ENCODE measurements at regions not wholly inside any gene's neighbourhood (a gene's known extent, or its start where the extent isn't known, plus 50 kb on each side); places are given as distances from the start of the nearest gene placed in this dataset.

GRCh38 chr18:78321402-78321801, 658.2 kb upstream of the SALL3 start:
- TF ChIP-seq MYC (IDR thresholded peaks at IDR 0.05; ENCODE audit: low read depth, low read length) (no peak), POLR2A (IDR thresholded peaks at IDR 0.05; ENCODE audit: extremely low read depth, insufficient read length) (no peak), CTCF (IDR thresholded peaks at IDR 0.05; ENCODE audit: low read depth, low read length) (no peak), MAX (IDR thresholded peaks at IDR 0.05; ENCODE audit: low read depth, low read length) (no peak)
- no peak overlapping the region for H3K4me3 ChIP-seq (ENCODE audit: low read depth, low read length)
- no peak for DNase-seq (ENCODE audit: low read depth)

- DNase-seq (ENCODE audit: low read depth), result no peak
- TF ChIP-seq MAX (IDR thresholded peaks at IDR 0.05; ENCODE audit: low read depth, low read length) (no peak), POLR2A (IDR thresholded peaks at IDR 0.05; ENCODE audit: extremely low read depth, insufficient read length) (no peak), CTCF (IDR thresholded peaks at IDR 0.05; ENCODE audit: low read depth, low read length) (no peak), MYC (IDR thresholded peaks at IDR 0.05; ENCODE audit: low read depth, low read length) (no peak)
- H3K4me3 ChIP-seq (ENCODE audit: low read depth, low read length), result no peak overlapping the region
These were observed 656.0 kb upstream of the SALL3 start for GRCh38 chr18:78323453-78324197.

- DNase-seq (ENCODE audit: low read depth), result no peak
- no peak for TF ChIP-seq POLR2A (IDR thresholded peaks at IDR 0.05; ENCODE audit: extremely low read depth, insufficient read length)
- TF ChIP-seq CTCF (IDR thresholded peaks at IDR 0.05; ENCODE audit: low read depth, low read length), result no peak
- TF ChIP-seq MAX (IDR thresholded peaks at IDR 0.05; ENCODE audit: low read depth, low read length), result no peak
- no peak for TF ChIP-seq MYC (IDR thresholded peaks at IDR 0.05; ENCODE audit: low read depth, low read length)
- no peak overlapping the region for H3K4me3 ChIP-seq (ENCODE audit: low read depth, low read length)
These were observed 652.0 kb upstream of the SALL3 start for GRCh38 chr18:78327643-78328042.

GRCh38 chr18:78330766-78331165, 648.9 kb upstream of the SALL3 start:
- no peak for DNase-seq (ENCODE audit: low read depth)
- TF ChIP-seq POLR2A (IDR thresholded peaks at IDR 0.05; ENCODE audit: extremely low read depth, insufficient read length), result no peak
- TF ChIP-seq MAX (IDR thresholded peaks at IDR 0.05; ENCODE audit: low read depth, low read length), result no peak
- no peak for TF ChIP-seq MYC (IDR thresholded peaks at IDR 0.05; ENCODE audit: low read depth, low read length)
- H3K4me3 ChIP-seq (ENCODE audit: low read depth, low read length), result no peak overlapping the region

GRCh38 chr18:78352910-78353309, 626.7 kb upstream of the SALL3 start:
- no peak for TF ChIP-seq MAX (IDR thresholded peaks at IDR 0.05; ENCODE audit: low read depth, low read length)
- no peak for TF ChIP-seq MYC (IDR thresholded peaks at IDR 0.05; ENCODE audit: low read depth, low read length)
- no peak for TF ChIP-seq POLR2A (IDR thresholded peaks at IDR 0.05; ENCODE audit: extremely low read depth, insufficient read length)
- no peak for TF ChIP-seq CTCF (IDR thresholded peaks at IDR 0.05; ENCODE audit: low read depth, low read length)
- no peak for DNase-seq (ENCODE audit: low read depth)
- no peak overlapping the region for H3K4me3 ChIP-seq (ENCODE audit: low read depth, low read length)

GRCh38 chr18:78362198-78362597, 617.4 kb upstream of the SALL3 start:
- no peak overlapping the region for H3K4me3 ChIP-seq (ENCODE audit: low read depth, low read length)
- TF ChIP-seq CTCF (IDR thresholded peaks at IDR 0.05; ENCODE audit: low read depth, low read length), result no peak
- no peak for TF ChIP-seq MYC (IDR thresholded peaks at IDR 0.05; ENCODE audit: low read depth, low read length)
- no peak for DNase-seq (ENCODE audit: low read depth)
